ENCODE measurements at regions not wholly inside any gene's neighbourhood (a gene's known extent, or its start where the extent isn't known, plus 50 kb on each side); places are given as distances from the start of the nearest gene placed in this dataset.

DNA sequence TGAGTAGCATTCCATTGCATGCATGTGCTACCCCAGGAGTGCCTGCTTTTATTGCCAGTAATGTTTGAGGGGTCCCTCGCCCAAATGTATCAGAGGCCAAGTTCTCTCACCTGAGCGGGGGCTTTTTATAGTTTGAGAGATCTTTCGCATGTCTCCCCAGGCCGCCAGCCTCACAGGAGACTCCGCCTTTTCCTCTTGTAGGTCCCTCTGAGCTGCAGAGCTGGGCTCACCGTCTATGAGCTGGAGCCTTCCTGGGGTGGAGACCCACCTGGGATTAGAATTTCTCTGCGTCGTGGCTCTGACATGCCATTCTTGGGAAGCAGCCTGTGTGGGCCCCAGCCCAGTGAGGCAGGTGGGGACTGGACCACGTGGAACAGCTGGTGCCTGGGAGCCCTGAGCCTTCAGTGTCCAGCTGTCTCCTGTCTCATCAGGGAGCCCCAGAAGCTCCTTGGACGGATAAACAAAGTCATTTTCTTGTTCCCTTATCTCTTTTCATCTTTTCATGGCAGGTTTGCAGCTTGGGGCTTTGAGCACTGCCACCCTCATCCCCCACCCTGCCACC is 261.7 kb upstream of the CRY1 start:
- no peak overlapping the region for H3K27ac ChIP-seq (ENCODE audit: low read depth, low read length, poor library complexity, severe bottlenecking)
- no peak overlapping the region for H3K4me3 ChIP-seq (ENCODE audit: low read depth, low read length, poor library complexity, severe bottlenecking)
- TF ChIP-seq EZH2phosphoT487 (IDR thresholded peaks at IDR 0.05; ENCODE audit: borderline replicate concordance, low read depth, low read length), result no peak
- TF ChIP-seq, protein P1, sequence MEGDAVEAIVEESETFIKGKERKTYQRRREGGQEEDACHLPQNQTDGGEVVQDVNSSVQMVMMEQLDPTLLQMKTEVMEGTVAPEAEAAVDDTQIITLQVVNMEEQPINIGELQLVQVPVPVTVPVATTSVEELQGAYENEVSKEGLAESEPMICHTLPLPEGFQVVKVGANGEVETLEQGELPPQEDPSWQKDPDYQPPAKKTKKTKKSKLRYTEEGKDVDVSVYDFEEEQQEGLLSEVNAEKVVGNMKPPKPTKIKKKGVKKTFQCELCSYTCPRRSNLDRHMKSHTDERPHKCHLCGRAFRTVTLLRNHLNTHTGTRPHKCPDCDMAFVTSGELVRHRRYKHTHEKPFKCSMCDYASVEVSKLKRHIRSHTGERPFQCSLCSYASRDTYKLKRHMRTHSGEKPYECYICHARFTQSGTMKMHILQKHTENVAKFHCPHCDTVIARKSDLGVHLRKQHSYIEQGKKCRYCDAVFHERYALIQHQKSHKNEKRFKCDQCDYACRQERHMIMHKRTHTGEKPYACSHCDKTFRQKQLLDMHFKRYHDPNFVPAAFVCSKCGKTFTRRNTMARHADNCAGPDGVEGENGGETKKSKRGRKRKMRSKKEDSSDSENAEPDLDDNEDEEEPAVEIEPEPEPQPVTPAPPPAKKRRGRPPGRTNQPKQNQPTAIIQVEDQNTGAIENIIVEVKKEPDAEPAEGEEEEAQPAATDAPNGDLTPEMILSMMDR (conservative IDR thresholded peaks at IDR 0.05; ENCODE audit: low read length), result no peak
- no peaks in the 10 kb centered on the region for H3K36me3 ChIP-seq (ENCODE audit: insufficient read depth, low read length)
- H3K9me2 ChIP-seq (ENCODE audit: insufficient read depth, low read length), result no peaks in the 10 kb centered on the region
- no peaks in the 10 kb centered on the region for H3K9me3 ChIP-seq (ENCODE audit: low read length)
- ChIA-PET CTCF (ENCODE audit: unreplicated experiment) (no interaction called here), POLR2A (interaction anchor here (0.9 kb wide), 1 partner anchor 10 kb away, joined by 3 read pairs; no protein-coding TSS in a partner anchor)
- BruUV-seq (replicated peaks), result no TSS peak
- DNase-seq (ENCODE audit: low spot score), result no peak
- no peaks in the 10 kb centered on the region for H3K4me1 ChIP-seq (ENCODE audit: insufficient read depth, low read length, poor library complexity, severe bottlenecking)
- no peak overlapping the region for H3K4me2 ChIP-seq (ENCODE audit: low read length)
- intact Hi-C loops (cut with micrococcal nuclease; ENCODE audit: unreplicated experiment), result no loop called here
- H2AFZ ChIP-seq (ENCODE audit: low read length), result no peak overlapping the region
- no peaks in the 10 kb centered on the region for H4K20me1 ChIP-seq (ENCODE audit: insufficient read depth, low read length)
- no peaks in the 10 kb centered on the region for H3K79me2 ChIP-seq (ENCODE audit: insufficient read depth, low read depth, low read length)

DNA sequence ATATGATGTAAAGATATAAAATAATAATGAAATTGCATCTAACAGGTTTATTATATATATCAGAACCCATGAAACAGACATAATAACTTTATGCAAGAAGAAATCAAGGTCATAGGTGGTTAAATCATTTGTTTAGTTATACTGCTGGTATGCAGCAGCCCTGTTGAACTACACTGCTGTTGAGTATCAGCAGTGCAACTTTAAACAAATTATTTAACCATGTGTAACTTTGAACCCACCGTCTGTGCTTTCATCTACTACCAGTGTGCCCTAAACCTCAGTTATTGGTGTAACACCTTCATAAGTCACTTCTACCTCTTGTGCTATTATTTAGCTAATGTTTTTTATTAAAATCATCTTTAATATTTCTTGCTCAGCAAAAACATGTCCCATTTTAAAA is 262.3 kb upstream of the CRY1 start:
- ChIA-PET CTCF (ENCODE audit: unreplicated experiment) (no interaction called here), POLR2A (interaction anchor here (0.9 kb wide), 1 partner anchor 10 kb away, joined by 3 read pairs; no protein-coding TSS in a partner anchor)
- intact Hi-C loops (cut with micrococcal nuclease; ENCODE audit: unreplicated experiment), result no loop called here
- Histone ChIP-seq H2AFZ (ENCODE audit: low read length) (no peak overlapping the region), H3K27ac (ENCODE audit: low read depth, low read length, poor library complexity, severe bottlenecking) (no peak overlapping the region), H3K79me2 (ENCODE audit: insufficient read depth, low read depth, low read length) (no peaks in the 10 kb centered on the region), H3K4me1 (ENCODE audit: insufficient read depth, low read length, poor library complexity, severe bottlenecking) (no peaks in the 10 kb centered on the region), H4K20me1 (ENCODE audit: insufficient read depth, low read length) (no peaks in the 10 kb centered on the region), H3K9me3 (ENCODE audit: low read length) (no peaks in the 10 kb centered on the region), H3K36me3 (ENCODE audit: insufficient read depth, low read length) (no peaks in the 10 kb centered on the region), H3K9me2 (ENCODE audit: insufficient read depth, low read length) (no peaks in the 10 kb centered on the region), H3K4me3 (ENCODE audit: low read depth, low read length, poor library complexity, severe bottlenecking) (no peak overlapping the region), H3K4me2 (ENCODE audit: low read length) (no peak overlapping the region)
- no TSS peak for BruUV-seq (replicated peaks)
- TF ChIP-seq EZH2phosphoT487 (IDR thresholded peaks at IDR 0.05; ENCODE audit: borderline replicate concordance, low read depth, low read length), result no peak
- TF ChIP-seq, protein P1 (conservative IDR thresholded peaks at IDR 0.05; ENCODE audit: low read length), result no peak
- DNase-seq (ENCODE audit: low spot score), result no peak

DNA sequence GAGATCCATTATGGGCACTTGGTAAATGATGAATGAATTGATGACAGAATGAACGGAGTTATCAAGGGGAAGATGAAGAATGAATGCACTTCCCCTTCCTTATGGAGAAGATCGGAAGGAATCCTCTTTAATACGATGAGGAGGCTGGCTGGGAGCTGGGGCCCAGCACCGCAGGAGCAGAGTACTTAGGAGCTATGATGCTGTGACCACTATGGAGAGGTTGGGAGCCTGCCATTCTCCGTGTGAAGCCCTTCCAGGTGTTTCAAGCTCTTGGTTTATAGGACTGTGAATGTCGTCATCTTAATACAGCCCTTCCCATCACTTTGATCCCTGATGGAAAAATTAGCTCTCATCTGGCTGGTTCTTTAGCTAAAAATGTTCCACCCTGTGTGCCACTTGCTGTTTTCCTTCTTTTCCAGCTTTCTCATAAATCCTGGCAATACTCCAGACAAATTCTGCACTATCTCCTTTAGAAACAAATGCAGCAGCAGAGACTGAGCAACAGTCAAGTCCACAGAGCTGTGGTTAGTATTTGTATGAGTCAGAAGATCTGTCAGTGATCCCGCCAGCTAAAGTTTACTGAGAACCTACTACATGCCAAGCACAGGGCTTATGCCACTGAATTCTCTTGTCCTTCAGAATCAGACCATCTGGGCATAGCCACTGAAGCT is 263.1 kb upstream of the CRY1 start:
- DNase-seq (ENCODE audit: low spot score), result no peak
- H3K4me1 ChIP-seq (ENCODE audit: insufficient read depth, low read length, poor library complexity, severe bottlenecking), result no peaks in the 10 kb centered on the region
- H3K79me2 ChIP-seq (ENCODE audit: insufficient read depth, low read depth, low read length), result no peaks in the 10 kb centered on the region
- no peaks in the 10 kb centered on the region for H3K9me3 ChIP-seq (ENCODE audit: low read length)
- H3K27ac ChIP-seq (ENCODE audit: low read depth, low read length, poor library complexity, severe bottlenecking), result no peak overlapping the region
- intact Hi-C loops (cut with micrococcal nuclease; ENCODE audit: unreplicated experiment), result no loop called here
- H3K36me3 ChIP-seq (ENCODE audit: insufficient read depth, low read length), result no peaks in the 10 kb centered on the region
- H3K4me2 ChIP-seq (ENCODE audit: low read length), result no peak overlapping the region
- H3K9me2 ChIP-seq (ENCODE audit: insufficient read depth, low read length), result no peaks in the 10 kb centered on the region
- TF ChIP-seq, protein P1 (conservative IDR thresholded peaks at IDR 0.05; ENCODE audit: low read length), result no peak
- BruUV-seq (replicated peaks), result no TSS peak
- no peaks in the 10 kb centered on the region for H4K20me1 ChIP-seq (ENCODE audit: insufficient read depth, low read length)
- POLR2A ChIA-PET, result no interaction called here
- H3K4me3 ChIP-seq (ENCODE audit: low read depth, low read length, poor library complexity, severe bottlenecking), result no peak overlapping the region
- CTCF ChIA-PET (ENCODE audit: unreplicated experiment), result no interaction called here
- no peak overlapping the region for H2AFZ ChIP-seq (ENCODE audit: low read length)
